ENCODE measurements at regions not wholly inside any gene's neighbourhood (a gene's known extent, or its start where the extent isn't known, plus 50 kb on each side); places are given as distances from the start of the nearest gene placed in this dataset.

- H3K9me3 ChIP-seq (ENCODE audit: severe bottlenecking): no peaks in the 10 kb centered on the region
- no peak overlapping the region for H3K27ac ChIP-seq
- no peaks in the 10 kb centered on the region for H3K36me3 ChIP-seq
- H3K27me3 ChIP-seq (ENCODE audit: insufficient read depth, low read depth, severe bottlenecking): no peaks in the 10 kb centered on the region
- TF ChIP-seq CTCF (IDR thresholded peaks at IDR 0.05; ENCODE audit: low read depth, low read length): no peak
- DNase-seq: no peak
- no peak overlapping the region for H3K4me3 ChIP-seq (ENCODE audit: low read depth, low read length)
These were observed 651.4 kb upstream of the CHORDC1 start for GRCh38 chr11:90874281-90874680.

- Histone ChIP-seq H3K27me3 (ENCODE audit: insufficient read depth, low read depth, severe bottlenecking) (no peaks in the 10 kb centered on the region), H3K4me3 (ENCODE audit: low read depth, low read length) (no peak overlapping the region), H3K27ac (no peak overlapping the region), H3K9me3 (ENCODE audit: severe bottlenecking) (no peaks in the 10 kb centered on the region), H3K36me3 (no peaks in the 10 kb centered on the region)
- no peak for DNase-seq
- TF ChIP-seq CTCF (IDR thresholded peaks at IDR 0.05; ENCODE audit: low read depth, low read length): no peak
These were observed 644.6 kb upstream of the CHORDC1 start for GRCh38 chr11:90867416-90867815.

GRCh38 chr11:90856790-90857189 is 633.9 kb upstream of the CHORDC1 start:
- no peak for TF ChIP-seq CTCF (IDR thresholded peaks at IDR 0.05; ENCODE audit: low read depth, low read length)
- Histone ChIP-seq H3K36me3 (no peaks in the 10 kb centered on the region), H3K9me3 (ENCODE audit: severe bottlenecking) (no peaks in the 10 kb centered on the region), H3K27me3 (ENCODE audit: insufficient read depth, low read depth, severe bottlenecking) (no peaks in the 10 kb centered on the region), H3K27ac (no peak overlapping the region), H3K4me3 (ENCODE audit: low read depth, low read length) (no peak overlapping the region)
- DNase-seq: no peak

GRCh38 chr11:90855531-90855930 is 632.7 kb upstream of the CHORDC1 start:
- H3K36me3 ChIP-seq: no peaks in the 10 kb centered on the region
- DNase-seq: no peak
- no peak overlapping the region for H3K27ac ChIP-seq
- no peaks in the 10 kb centered on the region for H3K27me3 ChIP-seq (ENCODE audit: insufficient read depth, low read depth, severe bottlenecking)
- no peak overlapping the region for H3K4me3 ChIP-seq (ENCODE audit: low read depth, low read length)
- no peaks in the 10 kb centered on the region for H3K9me3 ChIP-seq (ENCODE audit: severe bottlenecking)
- TF ChIP-seq CTCF (IDR thresholded peaks at IDR 0.05; ENCODE audit: low read depth, low read length): no peak

GRCh38 chr11:90851196-90851595 is 628.3 kb upstream of the CHORDC1 start:
- H3K36me3 ChIP-seq: no peaks in the 10 kb centered on the region
- H3K27ac ChIP-seq: no peak overlapping the region
- no peaks in the 10 kb centered on the region for H3K9me3 ChIP-seq (ENCODE audit: severe bottlenecking)
- no peak for DNase-seq
- H3K27me3 ChIP-seq (ENCODE audit: insufficient read depth, low read depth, severe bottlenecking): no peaks in the 10 kb centered on the region
- no peak for TF ChIP-seq CTCF (IDR thresholded peaks at IDR 0.05; ENCODE audit: low read depth, low read length)
- H3K4me3 ChIP-seq (ENCODE audit: low read depth, low read length): no peak overlapping the region

- DNase-seq: no peak
These were observed 626.5 kb upstream of the CHORDC1 start for GRCh38 chr11:90849312-90849711.

More at GRCh38 chr11:90849312-90849711, 626.5 kb upstream of the CHORDC1 start:
- TF ChIP-seq CTCF (IDR thresholded peaks at IDR 0.05; ENCODE audit: low read depth, low read length): no peak
- Histone ChIP-seq H3K27ac (no peak overlapping the region), H3K9me3 (ENCODE audit: severe bottlenecking) (no peaks in the 10 kb centered on the region), H3K27me3 (ENCODE audit: insufficient read depth, low read depth, severe bottlenecking) (no peaks in the 10 kb centered on the region), H3K36me3 (no peaks in the 10 kb centered on the region), H3K4me3 (ENCODE audit: low read depth, low read length) (no peak overlapping the region)

Measured in WERI-Rb-1 (cell line).